DMS53 treated with DMSO at 0.1 percent for 48 hours (cell line): ENCODE measurements at regions not wholly inside any gene's neighbourhood (a gene's known extent, or its start where the extent isn't known, plus 50 kb on each side); places are given as distances from the start of the nearest gene placed in this dataset.
"Not testable (repeated sequence)": the region's sequence is repeated elsewhere in the genome, so short reads cannot be mapped to it uniquely, and the experiment has no call there.

Experiments used
- DNase-seq: peaks from one replicate; lab custom pipeline; 2025; ENCODE audit not compliant: unreplicated experiment; lab: John Stamatoyannopoulos, UW

DNA sequence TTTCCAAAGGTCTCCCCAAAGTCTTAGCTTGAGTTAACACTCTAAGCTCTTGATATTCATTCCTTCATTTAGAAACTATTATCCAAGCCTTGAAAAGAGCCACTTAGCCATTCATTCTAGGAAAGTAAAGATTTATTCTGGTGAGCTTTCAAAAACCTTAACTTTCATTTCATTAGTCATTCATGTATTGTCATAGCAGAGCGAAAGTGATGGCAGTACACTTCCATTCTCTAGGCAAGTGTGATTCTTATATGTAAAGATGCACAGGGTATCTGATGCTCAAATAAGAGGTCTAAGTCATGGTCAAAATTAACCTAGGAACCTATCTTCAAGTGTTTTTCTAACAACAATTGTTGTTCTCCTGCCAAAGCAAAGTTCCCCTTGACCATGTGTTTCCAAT, 553.0 kb upstream of the FANCL start:
- DNase-seq: no peak

DNA sequence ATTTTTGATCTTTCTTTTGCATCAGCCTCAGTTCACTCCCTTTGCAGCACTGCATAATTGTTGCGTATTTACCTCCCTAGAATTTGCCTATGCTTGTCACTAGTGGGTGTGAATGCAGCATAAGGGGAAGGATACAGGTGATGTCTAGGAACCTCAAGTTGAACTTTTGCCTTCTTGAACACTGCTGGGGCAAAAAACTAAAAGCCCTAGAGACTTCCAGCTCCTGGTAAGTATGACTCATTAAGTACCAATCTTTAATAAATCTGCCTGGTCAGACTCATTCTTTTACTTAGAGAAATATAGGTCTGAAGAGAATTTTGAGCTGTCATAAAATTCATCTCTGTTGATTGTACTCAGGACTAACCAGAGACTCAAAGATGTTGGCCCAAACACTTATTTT, 547.3 kb upstream of the FANCL start:
- no peak for DNase-seq

DNA sequence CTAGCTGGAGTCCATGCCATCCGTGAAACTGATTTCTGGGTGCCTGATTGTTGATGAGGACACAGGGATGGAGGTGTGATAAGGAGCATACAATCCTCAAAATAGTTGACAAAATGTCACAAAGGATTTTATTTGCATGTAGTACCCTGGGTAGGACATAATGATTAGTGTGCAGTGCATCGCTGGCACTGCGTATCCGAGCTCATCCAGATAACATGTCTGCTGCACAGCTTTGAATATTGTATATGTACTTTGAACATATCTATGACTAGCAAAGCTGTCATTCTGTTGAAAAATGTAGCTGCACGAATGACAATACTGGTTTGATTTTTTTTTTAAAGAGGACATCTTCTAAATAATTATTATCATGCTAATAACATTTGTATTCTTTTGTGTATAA, 529.7 kb upstream of the FANCL start:
- DNase-seq: no peak

DNA sequence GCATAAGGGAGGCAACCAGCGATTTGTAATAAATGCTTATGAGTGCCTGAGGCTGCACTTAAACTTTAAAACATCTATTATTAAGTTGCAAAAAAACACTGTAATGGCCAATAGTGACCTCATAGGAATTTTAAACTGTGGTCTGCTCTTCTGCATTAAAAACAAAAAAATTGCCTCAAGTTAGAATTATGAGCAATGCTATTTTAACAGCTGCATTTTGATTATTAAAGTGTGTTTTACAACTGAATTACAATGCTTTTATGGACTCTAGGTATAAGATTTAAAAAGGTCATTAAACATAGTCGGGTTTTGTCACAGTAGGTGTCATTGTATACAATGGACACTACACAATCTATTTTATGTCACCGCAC, 528.7 kb upstream of the FANCL start:
- DNase-seq: no peak

DNA sequence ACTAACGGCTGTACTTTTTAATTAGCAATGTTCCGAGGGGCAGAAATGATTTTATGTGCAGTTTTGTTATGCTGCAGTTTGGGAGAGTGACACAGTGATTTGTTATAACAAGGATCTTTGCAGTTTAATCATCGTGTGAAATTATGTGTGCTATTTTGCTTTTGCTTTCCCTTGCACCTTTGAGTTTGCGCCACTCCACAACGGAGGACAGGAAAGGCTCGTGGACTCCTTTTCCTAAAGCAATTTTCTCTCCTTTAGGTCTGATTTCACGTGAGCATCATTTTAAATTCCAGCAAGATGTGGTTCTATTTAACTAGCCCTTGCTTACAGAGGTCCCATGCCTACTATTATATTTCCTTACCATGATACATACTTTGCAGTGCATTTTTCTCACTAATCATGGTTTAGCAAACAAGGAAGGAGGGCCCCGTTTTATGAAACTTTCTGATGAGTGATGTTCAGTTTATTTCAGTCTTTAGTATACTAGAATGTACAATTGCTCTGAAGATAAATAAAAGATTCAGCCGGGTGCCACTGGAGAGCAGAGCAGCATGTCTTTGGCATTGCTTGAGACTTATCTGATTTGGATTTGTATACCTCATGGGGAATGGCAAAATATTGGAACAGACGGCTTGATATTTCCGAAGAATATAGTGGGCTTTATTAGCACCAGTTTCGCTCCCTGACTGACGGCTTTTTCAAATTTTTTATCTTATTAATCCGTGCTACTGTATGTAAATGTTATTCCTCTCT, 528.2 kb upstream of the FANCL start:
- no peak for DNase-seq

DNA sequence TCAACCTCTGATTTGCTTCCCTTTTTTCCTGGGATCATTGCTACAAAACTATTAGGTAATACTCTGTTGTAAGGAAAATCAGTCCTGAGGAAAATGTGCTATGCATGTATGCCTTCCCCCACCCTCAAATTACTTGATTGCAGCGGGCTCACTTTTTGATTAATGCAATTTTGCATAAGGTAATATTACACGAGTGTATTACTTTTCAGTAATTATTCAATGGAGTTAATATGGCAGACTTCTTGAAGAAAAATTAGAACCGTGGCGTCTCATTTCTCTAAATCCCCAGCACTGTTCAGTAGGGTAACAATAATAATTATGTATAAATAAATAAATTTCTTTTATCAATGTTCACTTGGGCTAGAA, 527.6 kb upstream of the FANCL start:
- no peak for DNase-seq

DNA sequence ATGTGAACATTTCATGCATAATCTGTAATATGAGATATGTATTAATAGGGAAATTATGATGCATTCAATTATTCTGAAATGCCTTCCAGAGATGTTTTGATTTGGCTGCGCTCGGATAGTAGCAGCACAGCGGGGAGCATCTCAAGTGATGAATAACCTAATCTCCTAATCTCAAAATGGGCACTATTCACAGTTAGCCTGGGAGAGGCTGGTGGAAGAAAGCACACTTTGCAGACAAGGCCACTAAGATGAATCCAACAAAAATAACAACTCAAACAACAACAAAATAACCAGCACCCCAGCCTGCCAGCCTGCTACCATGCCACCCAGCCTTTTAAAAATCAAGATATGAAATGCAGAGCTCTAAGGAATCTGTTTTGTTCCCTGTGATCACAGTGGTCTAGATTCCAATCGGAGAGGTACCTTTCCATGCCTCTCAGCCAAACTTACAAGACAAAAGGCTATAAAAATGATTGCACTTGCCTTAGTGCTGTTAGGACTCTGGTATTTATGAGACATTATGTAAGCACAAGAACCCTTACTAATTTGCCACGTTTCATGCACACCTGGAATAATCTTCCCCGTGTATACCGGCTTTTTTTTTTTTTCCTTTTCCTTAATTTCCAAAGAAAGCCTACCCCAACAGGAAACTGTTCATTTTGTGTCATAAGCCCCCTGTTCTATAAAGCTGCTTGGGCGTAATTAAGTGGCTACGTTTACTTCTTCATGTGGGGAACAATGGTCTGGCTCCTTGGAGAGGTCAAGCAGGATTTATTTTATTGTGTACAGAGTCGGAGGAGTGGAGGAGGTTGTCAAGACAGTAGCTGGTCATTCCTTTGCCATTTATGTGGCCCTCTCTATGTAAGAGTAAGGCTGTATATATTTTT, 526.9 kb upstream of the FANCL start:
- no peak for DNase-seq

DNA sequence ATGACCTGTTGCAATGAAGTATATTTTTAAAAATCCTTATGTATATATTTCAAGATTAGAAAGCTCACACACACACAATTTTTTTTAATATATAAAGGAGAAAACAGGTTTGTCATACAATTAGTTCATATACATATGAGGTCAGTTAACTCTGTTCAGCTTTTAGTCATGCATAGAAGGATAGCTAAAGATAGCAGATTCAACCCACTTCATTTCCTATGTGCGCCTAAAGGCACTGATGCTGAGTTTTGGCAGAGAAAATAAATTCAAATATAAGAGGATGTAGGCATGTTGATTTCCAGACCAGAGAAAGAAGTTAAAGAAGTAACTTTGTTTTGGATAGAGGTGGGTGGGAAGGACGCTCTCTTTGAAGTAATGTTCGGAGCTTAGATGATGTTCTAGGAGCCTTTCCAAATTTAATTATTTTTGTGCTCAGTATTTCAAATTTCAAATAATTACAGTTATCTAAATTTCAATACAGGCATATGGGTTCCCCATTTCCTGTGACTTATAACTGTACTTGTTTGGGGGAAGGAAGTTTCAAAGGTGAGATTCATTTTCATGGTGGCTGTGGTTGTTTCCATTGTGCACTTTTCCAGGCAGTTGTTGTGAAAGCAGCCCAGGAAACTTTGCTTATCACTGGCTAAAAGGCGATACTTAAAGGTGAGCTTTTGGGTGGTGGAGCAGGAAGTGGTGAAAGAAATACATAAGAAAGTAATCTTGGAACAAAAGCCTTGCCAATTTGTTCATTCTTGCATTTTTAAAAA, 523.4 kb upstream of the FANCL start:
- no peak for DNase-seq

DNA sequence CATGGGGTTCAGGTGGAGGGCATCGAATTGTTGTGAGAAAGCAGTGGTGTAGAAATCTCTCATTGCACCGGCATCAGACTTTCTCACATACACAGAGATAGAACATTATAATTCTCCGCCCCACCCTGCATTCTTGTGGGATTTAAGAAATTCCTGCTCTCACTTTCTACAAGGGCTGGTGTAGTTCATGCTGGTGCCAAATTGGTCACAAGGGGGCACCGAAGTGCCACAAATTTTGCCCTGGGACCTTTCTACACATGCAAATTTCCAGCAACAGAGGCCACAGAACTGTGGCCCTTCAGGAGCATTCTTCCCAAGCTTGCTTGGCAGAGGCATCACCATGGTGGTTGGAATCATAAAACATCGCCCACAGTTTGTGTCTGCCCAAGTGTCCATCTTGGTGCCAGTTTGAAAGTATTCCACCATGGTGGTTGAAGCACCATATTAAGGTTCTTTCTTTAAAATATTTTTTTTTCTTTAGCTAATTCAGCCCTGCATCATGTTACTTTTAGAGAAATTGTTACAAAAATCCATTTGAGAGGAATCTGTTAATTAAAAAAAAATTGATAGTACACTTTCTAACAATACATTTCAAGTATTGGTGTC, 521.2 kb upstream of the FANCL start:
- peak; percentile 59 for DNase-seq

DNA sequence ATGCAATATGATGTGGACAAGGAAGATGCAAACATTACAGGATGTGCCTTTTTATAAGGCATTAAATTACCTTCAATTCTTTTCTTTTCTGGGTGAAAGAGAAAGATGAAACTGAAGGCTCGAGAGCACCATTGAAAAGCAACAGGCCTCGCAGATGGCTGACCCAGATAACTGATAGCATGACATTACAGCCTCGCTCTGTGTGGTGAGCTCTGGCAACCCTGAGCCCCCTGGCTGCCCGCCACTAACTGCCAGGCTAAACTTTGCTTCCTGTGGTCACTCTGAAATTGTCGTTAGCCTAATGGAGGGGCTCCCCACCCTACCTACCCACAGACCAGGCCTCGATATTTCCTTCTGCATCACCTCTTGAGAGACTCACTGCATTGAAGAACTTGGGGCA, 516.8 kb upstream of the FANCL start:
- no peak for DNase-seq

DNA sequence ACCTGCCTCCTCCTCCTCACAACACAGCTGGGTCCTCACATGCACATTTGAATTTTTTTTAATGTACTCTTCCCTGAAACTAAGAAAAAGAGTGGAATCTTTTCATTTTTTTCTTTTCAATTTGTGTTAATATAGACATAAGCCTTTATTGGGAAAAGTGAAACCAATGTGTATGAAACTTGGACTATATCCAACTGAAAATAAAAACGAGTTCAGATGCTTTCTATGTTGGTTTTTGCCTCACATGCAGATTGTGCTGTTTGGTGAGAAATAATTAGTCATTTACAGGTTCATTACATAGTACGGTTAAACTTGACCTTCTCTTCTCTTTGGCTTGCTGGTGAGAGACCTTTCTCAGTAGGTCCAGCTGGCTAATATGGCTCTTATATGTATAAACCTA, 515.2 kb upstream of the FANCL start:
- no peak for DNase-seq

DNA sequence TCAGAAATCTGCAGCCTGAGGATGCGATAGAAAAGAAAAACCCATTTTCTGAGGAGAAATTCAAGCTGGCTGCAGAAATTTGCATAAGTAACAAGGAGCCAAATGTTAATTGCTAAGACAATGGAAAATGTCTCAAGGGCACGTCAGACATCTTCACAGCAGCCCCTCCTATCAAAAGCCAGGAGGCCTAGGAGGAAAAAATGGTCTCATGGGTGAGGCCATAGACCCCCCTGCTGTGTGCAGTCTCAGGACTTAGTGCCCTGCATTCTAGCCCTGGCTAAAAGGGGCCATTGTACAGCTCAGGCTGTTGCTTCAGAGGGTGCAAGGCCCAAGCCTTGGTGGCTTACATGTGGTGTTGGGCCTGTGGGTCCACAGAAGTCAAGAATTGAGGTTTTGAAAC, 511.4 kb upstream of the FANCL start:
- not testable (repeated sequence) for DNase-seq

DNA sequence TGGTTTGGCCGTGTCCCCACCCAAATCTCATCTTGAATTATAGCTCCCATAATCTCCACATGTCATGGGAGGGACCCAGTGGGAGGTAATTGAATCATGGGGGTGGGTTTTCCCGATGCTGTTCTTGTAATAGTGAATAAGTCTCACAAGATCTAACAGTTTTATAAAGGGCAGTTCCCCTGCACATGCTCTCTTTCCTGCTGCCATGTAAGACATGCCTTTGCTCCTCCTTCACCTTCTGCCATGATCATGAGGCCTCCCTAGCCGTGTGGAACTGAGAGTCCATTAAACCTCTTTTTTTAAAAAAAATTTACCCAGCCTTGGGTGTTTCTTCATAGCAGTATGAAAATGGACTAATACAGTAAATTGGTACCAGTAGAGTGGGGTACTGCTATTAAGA, 510.6 kb upstream of the FANCL start:
- DNase-seq: not testable (repeated sequence)

DNA sequence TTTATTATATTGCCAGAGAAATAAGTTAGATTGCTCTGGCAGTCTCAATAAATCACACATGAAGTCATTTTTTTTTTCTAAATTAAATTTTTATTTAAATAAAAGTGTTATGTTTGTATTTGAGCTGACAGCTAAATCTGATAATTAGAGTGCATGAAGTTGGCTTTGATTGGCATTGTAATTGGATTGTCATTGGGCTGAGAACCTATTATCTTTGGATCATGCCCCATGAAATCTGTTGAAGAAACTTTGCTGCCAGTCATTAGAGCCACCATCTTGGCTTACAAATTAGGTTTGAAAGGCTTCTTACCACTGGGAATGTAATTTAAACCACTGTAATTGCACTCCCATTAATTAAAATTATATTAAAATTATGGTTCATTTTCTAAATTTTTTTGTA, 507.9 kb upstream of the FANCL start:
- no peak for DNase-seq

DNA sequence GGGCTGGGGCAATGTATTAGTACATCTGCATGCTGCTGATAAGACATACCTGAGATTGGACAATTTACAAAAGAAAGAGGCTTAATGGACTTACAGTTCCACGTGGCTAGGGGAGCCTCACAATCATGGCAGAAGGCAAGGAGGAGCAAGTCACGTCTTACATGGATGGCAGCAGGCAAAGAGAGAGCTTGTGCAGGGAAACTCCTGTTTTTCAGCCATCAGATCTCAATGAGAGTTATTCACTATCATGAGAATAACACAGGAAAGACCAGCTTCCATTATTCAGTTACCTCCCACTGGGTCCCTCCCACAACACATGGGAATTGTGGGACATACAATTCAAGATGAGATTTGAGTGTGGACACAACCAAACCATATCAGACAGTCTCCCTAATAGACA, 504.2 kb upstream of the FANCL start:
- DNase-seq: not testable (repeated sequence)

DNA sequence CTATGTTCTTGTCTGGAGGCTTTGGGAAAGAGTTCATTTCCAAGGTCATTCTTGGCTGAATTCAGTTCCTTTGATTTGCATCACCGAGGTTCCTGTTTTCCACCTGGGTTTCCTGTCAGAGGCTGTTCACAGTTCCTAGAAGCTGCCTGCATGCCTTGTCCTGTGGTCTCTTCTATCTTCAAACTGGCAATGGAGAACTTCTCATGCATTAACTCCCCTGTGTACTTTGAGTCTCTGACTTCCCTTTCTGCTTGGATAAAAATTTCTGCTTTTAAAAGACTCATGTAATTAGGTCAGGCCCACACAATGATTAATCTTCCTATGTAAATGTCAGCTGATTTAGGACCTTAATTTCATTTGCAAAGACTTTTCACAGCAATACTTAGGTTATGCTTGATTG, 499.3 kb upstream of the FANCL start:
- no peak for DNase-seq

DNA sequence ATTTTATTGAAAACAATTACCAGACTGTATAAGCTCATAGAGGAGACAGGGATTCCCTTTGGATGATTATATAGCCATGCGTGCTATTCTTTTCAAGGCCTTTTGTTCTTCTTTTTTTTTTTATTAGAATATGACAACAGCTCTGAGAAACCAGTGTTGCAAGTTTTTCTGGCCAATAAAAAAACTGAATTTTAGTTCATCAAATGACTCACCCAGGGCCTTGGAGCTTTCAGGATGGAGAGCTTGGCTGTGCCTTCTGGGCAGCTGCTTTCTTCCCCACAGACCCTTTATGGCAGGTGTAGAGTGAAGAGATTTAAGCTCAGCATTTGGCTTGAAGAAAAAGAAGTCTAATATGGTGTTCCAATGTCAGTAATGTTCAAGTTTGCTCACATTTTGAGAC, 497.9 kb upstream of the FANCL start:
- peak; percentile 14 for DNase-seq

DNA sequence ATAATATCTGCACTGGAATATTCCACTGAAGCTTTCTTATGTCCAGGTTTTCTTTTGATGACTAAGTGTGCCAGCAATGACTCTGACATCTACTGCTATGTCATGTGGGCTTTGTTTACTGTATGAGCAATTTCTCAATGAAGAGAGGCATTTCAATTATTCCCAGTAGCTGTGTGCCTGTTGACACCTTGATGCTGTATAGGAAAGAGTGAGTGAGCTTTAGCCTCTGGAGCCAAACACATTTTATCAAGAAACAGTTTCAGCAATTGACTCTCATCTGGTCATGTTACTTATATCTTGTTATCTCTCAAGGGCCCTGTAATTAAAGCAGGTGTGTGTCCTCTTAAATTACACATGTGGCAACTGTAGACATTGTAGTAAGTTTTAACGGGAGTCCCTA, 493.2 kb upstream of the FANCL start:
- DNase-seq: peak; percentile 77

DNA sequence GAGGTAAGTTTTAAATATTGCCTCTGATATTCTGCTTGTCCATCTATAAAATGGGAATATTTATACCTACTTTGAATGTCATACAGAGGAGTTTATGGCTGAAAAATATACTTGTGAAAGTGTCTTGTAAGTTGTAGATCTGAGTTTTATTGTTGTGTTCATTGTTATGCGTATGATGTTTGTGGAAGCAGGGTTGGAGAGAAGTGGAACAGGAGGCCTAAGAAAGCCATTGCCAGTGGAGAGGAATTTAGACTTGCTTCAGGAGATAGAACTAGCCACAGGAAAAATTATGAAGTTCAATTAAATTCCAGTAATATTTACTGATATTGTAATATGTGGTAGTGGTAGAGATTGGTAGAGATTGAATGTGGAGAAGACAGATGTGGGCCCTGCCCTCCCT, 491.9 kb upstream of the FANCL start:
- no peak for DNase-seq

DNA sequence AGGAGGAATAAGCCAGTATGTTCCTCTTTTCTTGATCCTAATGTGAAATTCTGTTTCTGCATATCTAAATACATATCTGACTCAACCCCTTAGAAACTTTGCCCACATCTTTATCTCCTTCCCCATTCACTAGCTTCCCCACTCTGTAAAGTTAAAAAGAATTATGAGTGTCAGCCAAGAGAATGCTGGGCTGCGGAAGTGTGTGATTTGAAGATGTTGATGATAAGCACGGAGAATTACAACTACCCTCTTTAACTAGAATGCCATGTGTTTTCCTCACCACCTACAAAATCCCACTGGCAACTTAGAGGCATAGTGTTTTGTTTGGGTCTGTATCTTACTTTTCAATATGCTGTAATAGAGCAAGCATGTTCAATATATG, 490.4 kb upstream of the FANCL start:
- no peak for DNase-seq

DNA sequence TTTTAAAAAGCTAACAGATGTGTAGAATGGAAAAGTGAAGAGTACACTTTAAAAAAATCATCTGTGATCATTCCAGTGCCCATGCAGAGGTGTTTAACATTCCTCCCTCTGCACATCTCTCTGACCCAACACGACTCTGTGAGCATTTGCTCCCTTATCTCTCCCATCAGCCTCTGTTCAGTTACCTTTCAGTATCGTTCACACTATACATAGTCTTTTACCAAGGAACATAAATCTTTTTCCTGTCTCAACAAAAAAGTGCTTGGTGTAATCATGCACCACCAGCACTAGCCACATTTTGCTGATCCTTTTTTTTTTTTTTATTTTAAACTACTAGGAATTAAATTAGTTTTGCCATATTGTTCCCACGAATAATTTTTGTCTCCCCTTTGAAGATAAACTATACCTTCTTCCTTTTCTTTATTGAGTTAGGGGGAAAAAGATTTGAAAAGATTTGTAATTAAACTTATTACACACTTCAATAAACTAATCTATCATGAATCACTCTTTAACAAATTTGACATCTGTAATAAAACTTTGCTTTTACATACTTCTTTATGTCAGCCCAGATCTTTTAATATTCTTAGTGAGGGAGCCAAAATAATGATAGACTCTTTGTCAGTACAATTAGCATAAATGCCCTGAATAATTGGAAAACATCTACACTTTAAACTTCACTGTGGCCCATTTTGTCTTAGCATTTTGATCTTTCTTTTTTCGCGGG, 489.8 kb upstream of the FANCL start:
- DNase-seq: no peak
